PC-9 (cell line): ENCODE measurements at regions not wholly inside any gene's neighbourhood (a gene's known extent, or its start where the extent isn't known, plus 50 kb on each side); places are given as distances from the start of the nearest gene placed in this dataset.

ENCODE experiments used
- CTCF ChIP-seq: fragments of 200-600 bp; sonication (generic); conservative IDR thresholded peaks from 2 replicates; pipeline ENCODE4 v1.6.1; 2017; ENCODE audit warnings: mixed run types, antibody characterized with exemption, mild to moderate bottlenecking, moderate library complexity
- EZH2 ChIP-seq: fragments of 200-600 bp; sonication (generic); IDR thresholded peaks from 2 replicates; pipeline ENCODE4 v1.8.0; 2017; ENCODE audit warnings: antibody characterized with exemption, low read depth

GRCh38 chr3:159380891-159381290 lies 579.0 kb downstream of the MFSD1 start:
- TF ChIP-seq CTCF = no peak
- TF ChIP-seq EZH2 = no peak
